Spleen (tissue), 7 donors: ENCODE measurements at regions not wholly inside any gene's neighbourhood (a gene's known extent, or its start where the extent isn't known, plus 50 kb on each side); places are given as distances from the start of the nearest gene placed in this dataset.

Experiments used
- CTCF ChIP-seq, 11 experiments: fragments of 200-600 bp in 7 of 11; fragments of 450-650 bp in 4 of 11; sonication (generic) in 4 of 11; IDR thresholded peaks in 8 of 11; conservative IDR thresholded peaks in 3 of 11; 1 replicate in 7 of 11; 2 replicates in 4 of 11; pipeline versions ENCODE4 v1.4.0 to v1.8.0; 2016 to 2021; ENCODE audit warnings: antibody characterized with exemption in 11 of 11, inconsistent platforms in 4 of 11, mild to moderate bottlenecking in 1 of 11
- POLR2A ChIP-seq, 3 donors: fragments of 450-650 bp; IDR thresholded peaks; one replicate each; pipeline ENCODE4 v1.5.1; 2017; ENCODE audit warnings: antibody characterized with exemption in 3 of 3, mild to moderate bottlenecking in 1 of 3
- POLR2AphosphoS5 ChIP-seq, 3 donors: sonication (generic); formaldehyde crosslinking; IDR thresholded peaks; one replicate each; pipeline ENCODE4 v1.5.1; 2017; ENCODE audit warnings: antibody characterized with exemption in 3 of 3
- donor health status: DM: no; HTN: no; CAD: no; lungs with moderate emphysema.
- donor health status: DM: no; HTN: no; CAD: no.
- donor health status: DM: no; HTN: no; CAD: no.

GRCh38 chr5:153350175-153350883 lies 140.1 kb upstream of the GRIA1 start:
- TF ChIP-seq POLR2AphosphoS5 (IDR thresholded peaks at IDR 0.05) = no peak
- no peak for TF ChIP-seq POLR2A (IDR thresholded peaks at IDR 0.05)
- no peak for TF ChIP-seq CTCF (IDR thresholded peaks at IDR 0.05 in 8 of 11, conservative IDR thresholded peaks at IDR 0.05 in 3 of 11)
